HepG2 (cell line): ENCODE measurements at regions not wholly inside any gene's neighbourhood (a gene's known extent, or its start where the extent isn't known, plus 50 kb on each side); places are given as distances from the start of the nearest gene placed in this dataset.

Source experiments
- ATAC-seq: fragments of 200-7000 bp; cut with Tn5 transposase; 3 replicates; pipeline ENCODE4 v1.9.1; 2020; ENCODE audit warnings: mild to moderate bottlenecking, moderate library complexity
- BruUV-seq: library from RNA; stranded (reverse); fragments of 400-500 nt; replicated peaks from 2 replicates; lab custom pipeline; 2021; lab: Mats Ljungman, UMichigan
- CTCF ChIA-PET: fragments of 300-600 bp; formaldehyde crosslinking; extraction: SDS; loops from one replicate; lab custom pipeline; 2021; ENCODE audit warnings: low total read pairs, inconsistent platforms, low intra/inter-chr PET ratio; lab: Yijun Ruan, JAX
- POLR2A ChIA-PET: fragments of 350-600 bp; sonication (Branson Sonifier 250); formaldehyde crosslinking; loops from one replicate; lab custom pipeline; 2020; ENCODE audit warnings: antibody characterized with exemption, inconsistent platforms; lab: Yijun Ruan, JAX
- DNase-seq: peaks from one replicate; pipeline ENCODE4 v3.0.0-alpha.2; 2015; ENCODE audit warnings: low spot score
- FAIRE-seq: peaks from 3 replicates; lab custom pipeline; 2011; peaks lifted over from hg19 to GRCh38; lab: Jason Lieb, UNC
- H2AFZ ChIP-seq: one replicate; pipeline ENCODE4 v1.6.1; 2011; ENCODE audit warnings: low read length, inconsistent platforms
- H3K27ac ChIP-seq: fragments of 300-600 bp; 3 replicates; pipeline ENCODE4 v1.8.0; 2011; ENCODE audit warnings: mixed run types, mild to moderate bottlenecking, mixed read lengths, low read length, inconsistent platforms; ENCODE audit not compliant: insufficient read depth; ENCODE audit errors: extremely low read length
- H3K27me3 ChIP-seq, 2 experiments: fragments of 200-600 bp in 1 of 2; 2 replicates in 1 of 2; 3 replicates in 1 of 2; pipeline versions ENCODE4 v1.6.0 to v1.8.0; 2011; ENCODE audit warnings: low read length in 2 of 2, mild to moderate bottlenecking in 2 of 2, moderate library complexity in 2 of 2, inconsistent platforms in 1 of 2; ENCODE audit not compliant: insufficient read depth in 2 of 2, control insufficient read depth in 1 of 2
- H3K36me3 ChIP-seq, 2 experiments: fragments of 200-600 bp in 1 of 2; replicated peaks in 1 of 2; 2 replicates in 1 of 2; 3 replicates in 1 of 2; pipeline versions ENCODE4 v1.5.1 to v1.8.0; 2011; ENCODE audit warnings: low read length in 2 of 2, inconsistent platforms in 1 of 2; ENCODE audit not compliant: insufficient read depth in 2 of 2, control insufficient read depth in 1 of 2
- H3K4me1 ChIP-seq: 2 replicates; pipeline ENCODE4 v1.5.1; 2012; ENCODE audit warnings: low read length, inconsistent platforms; ENCODE audit not compliant: insufficient read depth
- H3K4me2 ChIP-seq: 2 replicates; pipeline ENCODE4 v1.6.0; 2011; ENCODE audit warnings: low read depth, low read length, inconsistent platforms
- H3K4me3 ChIP-seq, 3 experiments: fragments of 200-600 bp in 1 of 3; sonication (generic), shearing (Covaris generic) in 1 of 3; replicated peaks in 1 of 3; 2 replicates each; pipeline ENCODE4 v1.5.1; 2011 to 2016; ENCODE audit warnings: low read length in 3 of 3, inconsistent platforms in 2 of 3, low read depth in 2 of 3, mild to moderate bottlenecking in 2 of 3, control low read depth in 1 of 3, mixed read lengths in 1 of 3; ENCODE audit not compliant: insufficient read depth in 1 of 3
- H3K79me2 ChIP-seq: one replicate; pipeline ENCODE4 v1.6.1; 2011; ENCODE audit warnings: low read length, inconsistent platforms; ENCODE audit not compliant: insufficient read depth
- H3K9ac ChIP-seq: 2 replicates; pipeline ENCODE4 v1.6.0; 2011; ENCODE audit warnings: mild to moderate bottlenecking, low read depth, low read length, inconsistent platforms; ENCODE audit not compliant: insufficient read depth
- H3K9me3 ChIP-seq: 2 replicates; pipeline ENCODE4 v1.5.1; 2012; ENCODE audit warnings: mild to moderate bottlenecking, low read length
- H4K20me1 ChIP-seq: 2 replicates; pipeline ENCODE4 v1.6.0; 2011; ENCODE audit warnings: inconsistent platforms, mild to moderate bottlenecking, low read length, moderate library complexity; ENCODE audit not compliant: insufficient read depth
- ADNP ChIP-seq: sonication (generic); formaldehyde crosslinking; IDR thresholded peaks from 2 replicates; pipeline ENCODE4 v1.4.0; 2020; ENCODE audit warnings: missing genetic modification reagents
- DNMT1 ChIP-seq: sonication (generic); formaldehyde crosslinking; IDR thresholded peaks from 2 replicates; pipeline ENCODE4 v1.5.1; 2020; ENCODE audit warnings: mild to moderate bottlenecking, missing genetic modification reagents
- EHMT2 ChIP-seq: fragments of 200-600 bp; sonication (generic); IDR thresholded peaks from 2 replicates; pipeline ENCODE4 v1.7.0; 2017; ENCODE audit warnings: antibody characterized with exemption, low read depth, low read length, borderline replicate concordance
- MAZ ChIP-seq, 2 experiments: sonication (generic) in 1 of 2; formaldehyde crosslinking in 1 of 2; IDR thresholded peaks; 2 replicates each; pipeline versions ENCODE4 v1.5.0 to v1.6.1; 2012 to 2020; ENCODE audit warnings: low read depth in 2 of 2, mild to moderate bottlenecking in 2 of 2, borderline replicate concordance in 1 of 2, improper control_type of control experiment in 1 of 2, low read length in 1 of 2, missing genetic modification reagents in 1 of 2, moderate library complexity in 1 of 2
- MIXL1 ChIP-seq: IDR thresholded peaks from 2 replicates; pipeline ENCODE4 v1.6.1; 2016
- NFYB ChIP-seq: sonication (generic); formaldehyde crosslinking; IDR thresholded peaks from 2 replicates; pipeline ENCODE4 v1.4.0; 2020; ENCODE audit warnings: missing genetic modification reagents
- PAXIP1 ChIP-seq: sonication (generic); formaldehyde crosslinking; conservative IDR thresholded peaks from 2 replicates; pipeline ENCODE4 v1.4.0; 2020; ENCODE audit warnings: mild to moderate bottlenecking, missing genetic modification reagents, moderate library complexity
- SP4 ChIP-seq: sonication (generic); formaldehyde crosslinking; IDR thresholded peaks from 2 replicates; pipeline ENCODE4 v1.8.1; 2023; ENCODE audit warnings: mild to moderate bottlenecking, missing genetic modification reagents
- TCF7L2 ChIP-seq: IDR thresholded peaks from 2 replicates; pipeline ENCODE4 v1.6.1; 2011; ENCODE audit warnings: mild to moderate bottlenecking, low read depth, low read length, moderate library complexity
- U2AF1 ChIP-seq: fragments of 200-400 bp; formaldehyde crosslinking; optimal IDR thresholded peaks from 2 replicates; pipeline ENCODE3; 2017; ENCODE audit warnings: mild to moderate bottlenecking, low read depth, low read length
- ZKSCAN8 ChIP-seq: IDR thresholded peaks from 2 replicates; pipeline ENCODE4 v1.6.1; 2016; ENCODE audit warnings: borderline replicate concordance, missing genetic modification reagents, missing compliant biosample characterization
- ZNF3 ChIP-seq: IDR thresholded peaks from 2 replicates; pipeline ENCODE4 v1.7.0; 2017; ENCODE audit warnings: inconsistent platforms
- ZNF776 ChIP-seq: sonication (generic); formaldehyde crosslinking; IDR thresholded peaks from 2 replicates; pipeline ENCODE4 v1.4.0; 2020; ENCODE audit warnings: mild to moderate bottlenecking, missing genetic modification reagents
- ZNF83 ChIP-seq: sonication (generic); formaldehyde crosslinking; IDR thresholded peaks from 2 replicates; pipeline ENCODE4 v1.4.0; 2020; ENCODE audit warnings: missing genetic modification reagents, mild to moderate bottlenecking, borderline replicate concordance
- ZNF879 ChIP-seq: sonication (generic); formaldehyde crosslinking; IDR thresholded peaks from 2 replicates; pipeline ENCODE4 v1.8.1; 2023; ENCODE audit warnings: missing genetic modification reagents
- in situ Hi-C: cut with HindIII; loops from 2 replicates; pipeline ENCODE4 v1.10.0; 2017; ENCODE audit warnings: low pct_unique_long_range_greater_than_20kb; ENCODE audit not compliant: extremely low pct_ligation_motif_present
- intact Hi-C: fragments of 100-400 bp; cut with micrococcal nuclease; formaldehyde crosslinking; loops from one replicate; pipeline ENCODE4 v1.10.0; 2022; ENCODE audit not compliant: unreplicated experiment
- TF ChIP-seq, protein P1 (sequence below): sonication (generic); formaldehyde crosslinking; IDR thresholded peaks from 2 replicates; pipeline ENCODE4 v1.9.0; 2021; ENCODE audit warnings: missing genetic modification reagents, mild to moderate bottlenecking, borderline replicate concordance
- TF ChIP-seq, protein P2 (sequence below): sonication (generic); formaldehyde crosslinking; IDR thresholded peaks from 2 replicates; pipeline ENCODE4 v1.5.0; 2020; ENCODE audit warnings: missing genetic modification reagents
- TF ChIP-seq, protein P3 (sequence below): sonication (generic); formaldehyde crosslinking; IDR thresholded peaks from 2 replicates; pipeline ENCODE4 v1.4.0; 2020; ENCODE audit warnings: mild to moderate bottlenecking, low read depth, missing genetic modification reagents

DNA sequence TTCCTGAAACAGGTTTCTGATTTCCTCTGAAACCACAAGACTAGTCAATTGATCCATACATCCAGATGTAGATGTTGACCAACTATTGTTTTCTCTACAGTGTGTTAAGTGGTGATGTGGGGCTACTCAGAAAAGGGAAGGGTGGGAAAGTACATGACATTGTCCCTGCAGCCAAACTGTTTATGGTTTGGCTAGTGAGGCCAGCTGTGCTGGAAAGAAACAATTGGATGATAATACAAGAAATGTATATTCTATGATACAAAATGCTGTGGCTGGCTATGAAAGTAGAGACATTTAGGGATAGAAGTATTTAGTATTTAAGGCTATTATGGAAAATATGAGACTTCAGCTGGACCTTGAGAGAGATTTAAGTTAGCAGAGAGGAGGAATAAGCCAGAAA is 244.5 kb downstream of the ADGRL2 start:
- ATAC-seq (no peak), DNase-seq (no peak)
- BruUV-seq = no TSS peak
- no peak overlapping the region for H3K9ac ChIP-seq
- intact Hi-C loops = no loop called here
- TF ChIP-seq ZNF3 (CRISPR knock-in tag) (no peak), ZNF879 (no peak), ZKSCAN8 (CRISPR knock-in tag) (no peak), MAZ (IDR thresholded peaks at IDR 0.05; ENCODE audit: borderline replicate concordance, low read depth, low read length) (no peak), MAZ (CRISPR knock-in tag; IDR thresholded peaks at IDR 0.05; ENCODE audit: low read depth) (no peak), U2AF1 (no peak), MIXL1 (no peak), NFYB (no peak), DNMT1 (CRISPR knock-in tag) (no peak), ZNF83 (CRISPR knock-in tag) (no peak), PAXIP1 (no peak), EHMT2 (no peak), ZNF776 (CRISPR knock-in tag) (no peak), TCF7L2 (no peak), SP4 (CRISPR knock-in tag) (no peak), ADNP (CRISPR knock-in tag) (no peak)
- TF ChIP-seq, protein P1, sequence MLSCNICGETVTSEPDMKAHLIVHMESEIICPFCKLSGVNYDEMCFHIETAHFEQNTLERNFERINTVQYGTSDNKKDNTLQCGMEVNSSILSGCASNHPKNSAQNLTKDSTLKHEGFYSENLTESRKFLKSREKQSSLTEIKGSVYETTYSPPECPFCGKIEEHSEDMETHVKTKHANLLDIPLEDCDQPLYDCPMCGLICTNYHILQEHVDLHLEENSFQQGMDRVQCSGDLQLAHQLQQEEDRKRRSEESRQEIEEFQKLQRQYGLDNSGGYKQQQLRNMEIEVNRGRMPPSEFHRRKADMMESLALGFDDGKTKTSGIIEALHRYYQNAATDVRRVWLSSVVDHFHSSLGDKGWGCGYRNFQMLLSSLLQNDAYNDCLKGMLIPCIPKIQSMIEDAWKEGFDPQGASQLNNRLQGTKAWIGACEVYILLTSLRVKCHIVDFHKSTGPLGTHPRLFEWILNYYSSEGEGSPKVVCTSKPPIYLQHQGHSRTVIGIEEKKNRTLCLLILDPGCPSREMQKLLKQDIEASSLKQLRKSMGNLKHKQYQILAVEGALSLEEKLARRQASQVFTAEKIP (CRISPR knock-in tag) = no peak
- TF ChIP-seq, protein P2, sequence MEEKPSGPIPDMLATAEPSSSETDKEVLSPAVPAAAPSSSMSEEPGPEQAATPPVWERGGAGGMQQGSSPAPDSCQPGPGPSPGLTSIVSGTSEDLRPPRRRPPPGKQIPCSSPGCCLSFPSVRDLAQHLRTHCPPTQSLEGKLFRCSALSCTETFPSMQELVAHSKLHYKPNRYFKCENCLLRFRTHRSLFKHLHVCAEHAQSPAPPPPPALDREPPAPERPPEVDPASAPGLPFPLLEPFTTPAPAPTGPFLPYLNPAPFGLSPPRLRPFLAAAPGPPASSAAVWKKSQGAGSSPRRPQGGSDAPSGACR = no peak
- TF ChIP-seq, protein P3, sequence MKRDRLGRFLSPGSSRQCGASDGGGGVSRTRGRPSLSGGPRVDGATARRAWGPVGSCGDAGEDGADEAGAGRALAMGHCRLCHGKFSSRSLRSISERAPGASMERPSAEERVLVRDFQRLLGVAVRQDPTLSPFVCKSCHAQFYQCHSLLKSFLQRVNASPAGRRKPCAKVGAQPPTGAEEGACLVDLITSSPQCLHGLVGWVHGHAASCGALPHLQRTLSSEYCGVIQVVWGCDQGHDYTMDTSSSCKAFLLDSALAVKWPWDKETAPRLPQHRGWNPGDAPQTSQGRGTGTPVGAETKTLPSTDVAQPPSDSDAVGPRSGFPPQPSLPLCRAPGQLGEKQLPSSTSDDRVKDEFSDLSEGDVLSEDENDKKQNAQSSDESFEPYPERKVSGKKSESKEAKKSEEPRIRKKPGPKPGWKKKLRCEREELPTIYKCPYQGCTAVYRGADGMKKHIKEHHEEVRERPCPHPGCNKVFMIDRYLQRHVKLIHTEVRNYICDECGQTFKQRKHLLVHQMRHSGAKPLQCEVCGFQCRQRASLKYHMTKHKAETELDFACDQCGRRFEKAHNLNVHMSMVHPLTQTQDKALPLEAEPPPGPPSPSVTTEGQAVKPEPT (CRISPR knock-in tag) = no peak
- TF ChIP-seq, all 625 proteins: peak for 0
- no peak for FAIRE-seq
- Histone ChIP-seq H2AFZ (no peak overlapping the region), H3K4me1 (no peaks in the 10 kb centered on the region), H3K4me2 (no peak overlapping the region), H3K4me3 (no peak overlapping the region), H3K27me3 (no peaks in the 10 kb centered on the region; a peak in 1 of 5 replicates), H3K9me3 (peaks cover 60% of the 10 kb centered on the region), H3K36me3 (no peaks in the 10 kb centered on the region), H3K79me2 (no peaks in the 10 kb centered on the region), H3K27ac (no peak overlapping the region), H4K20me1 (no peaks in the 10 kb centered on the region)
- ChIA-PET POLR2A (no interaction called here), CTCF (no interaction called here)
- in situ Hi-C loops = no loop called here
